GM12878 (cell line): ENCODE measurements at regions not wholly inside any gene's neighbourhood (a gene's known extent, or its start where the extent isn't known, plus 50 kb on each side); places are given as distances from the start of the nearest gene placed in this dataset.

Experiments used
- EZH2 ChIP-seq: IDR thresholded peaks from 2 replicates; pipeline ENCODE4 v1.6.1; 2012; ENCODE audit warnings: low read depth, mild to moderate bottlenecking, control low read depth, inconsistent platforms, low read length, borderline replicate concordance; ENCODE audit not compliant: control insufficient read depth
- GABPA ChIP-seq: IDR thresholded peaks from 2 replicates; pipeline ENCODE4 v1.6.1; 2014; ENCODE audit warnings: antibody characterized with exemption, low read depth, mild to moderate bottlenecking, inconsistent platforms
- KAT2A ChIP-seq: conservative IDR thresholded peaks from 2 replicates; pipeline ENCODE4 v1.6.1; 2011; ENCODE audit warnings: low read depth, low read length; ENCODE audit not compliant: control insufficient read depth
- NRF1 ChIP-seq: conservative IDR thresholded peaks from 2 replicates; pipeline ENCODE4 v1.6.1; 2011; ENCODE audit warnings: mild to moderate bottlenecking, low read depth, low read length, improper control_type of control experiment
- SMARCA5 ChIP-seq: fragments of 450-650 bp; IDR thresholded peaks from 2 replicates; pipeline ENCODE4 v1.6.1; 2017; ENCODE audit warnings: mild to moderate bottlenecking
- YY1 ChIP-seq: IDR thresholded peaks from 2 replicates; pipeline ENCODE4 v1.6.1; 2011; ENCODE audit warnings: low read depth, mild to moderate bottlenecking, low read length

DNA sequence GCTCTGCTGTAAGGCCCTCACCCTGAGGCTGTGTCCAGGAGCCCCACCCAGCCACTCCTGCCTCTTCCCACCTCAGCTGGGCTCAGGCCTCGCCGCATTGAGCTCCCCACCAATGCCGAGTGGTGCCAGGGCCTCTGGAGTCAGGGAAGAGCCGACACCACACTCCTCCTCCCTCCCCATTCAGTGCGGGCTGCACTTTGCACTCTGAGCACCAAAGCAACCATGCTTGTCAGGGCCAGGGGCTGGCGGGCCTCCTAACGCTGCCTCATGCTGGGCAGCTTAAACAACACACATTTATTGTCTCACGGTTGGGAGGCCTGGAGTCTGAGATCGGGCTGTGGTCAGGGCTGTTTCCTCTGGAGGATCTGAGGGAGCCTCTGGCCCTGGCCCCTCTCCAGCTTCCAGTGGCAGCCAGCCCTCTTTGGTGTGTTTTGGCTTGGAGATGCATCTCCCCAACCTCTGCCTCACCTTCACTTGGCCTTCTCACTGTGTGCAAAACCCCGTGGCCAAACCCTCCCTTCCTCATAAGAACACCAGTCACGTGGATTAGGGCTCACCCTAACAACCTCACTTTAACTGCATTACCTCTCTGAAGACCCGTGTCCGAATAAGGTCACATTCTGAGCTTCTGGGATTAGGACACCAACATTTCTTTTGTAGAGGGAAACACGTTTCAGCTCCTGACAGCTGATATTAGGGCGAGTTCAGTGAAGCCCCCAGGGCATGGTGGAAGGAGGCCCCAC, 157.8 kb downstream of the MED10 start:
- TF ChIP-seq EZH2 (no peak), YY1 (no peak), KAT2A (no peak), SMARCA5 (no peak), NRF1 (no peak), GABPA (no peak)
